Pancreas (tissue), 10 donors: ENCODE measurements at regions not wholly inside any gene's neighbourhood (a gene's known extent, or its start where the extent isn't known, plus 50 kb on each side); places are given as distances from the start of the nearest gene placed in this dataset.

ENCODE experiments used
- ATAC-seq, 4 donors: fragments of 200-7000 bp; cut with Tn5 transposase; one replicate each; pipeline versions ENCODE4 v1.8.0 to v1.9.1; 2020; ENCODE audit warnings: mild to moderate bottlenecking in 4 of 4, moderate library complexity in 4 of 4
- DNase-seq, 6 donors: peaks; one replicate each; pipeline ENCODE4 v3.0.0-alpha.2; 2020
- FAIRE-seq: peaks from 2 replicates; lab custom pipeline; 2012; peaks lifted over from hg19 to GRCh38; lab: Jason Lieb, UNC
- H3K27ac ChIP-seq, 4 donors: fragments of 200-600 bp; sonication (generic); 1 replicate in 3 of 4; 2 replicates in 1 of 4; pipeline versions ENCODE4 v1.5.0 to v1.8.0; 2020
- H3K27me3 ChIP-seq, 4 donors: fragments of 200-600 bp; one replicate each; pipeline ENCODE4 v1.8.0; 2021
- H3K36me3 ChIP-seq, 3 donors: fragments of 200-600 bp; sonication (generic) in 1 of 3; one replicate each; pipeline versions ENCODE4 v1.5.0 to v1.8.0; 2020 to 2021
- H3K4me1 ChIP-seq, 3 donors: fragments of 200-600 bp; one replicate each; pipeline ENCODE4 v1.8.0; 2021
- H3K4me3 ChIP-seq, 4 donors: fragments of 200-600 bp; sonication (generic) in 2 of 4; one replicate each; pipeline versions ENCODE4 v1.5.0 to v1.8.0; 2020 to 2021
- H3K9me3 ChIP-seq, 4 donors: fragments of 200-600 bp; one replicate each; pipeline ENCODE4 v1.8.0; 2021
- CTCF ChIP-seq, 4 donors: fragments of 200-600 bp; sonication (generic) in 3 of 4; IDR thresholded peaks; one replicate each; pipeline versions ENCODE4 v1.5.0 to v1.8.0; 2021; ENCODE audit warnings: antibody characterized with exemption in 4 of 4
- WGBS, 2 donors: extraction: QIAGEN DNeasy Blood & Tissue Kit; methylation state at CpG; one replicate each; pipeline ENCODE4 v1.1.7; 2013; 5-methylcytosine and 5-hydroxymethylcytosine counted together
- intact Hi-C, 3 donors: fragments of 100-400 bp; cut with DNase I; formaldehyde crosslinking; loops; one replicate each; pipeline versions ENCODE4 v1.11.1 to v1.14.2; 2022
- donor health status: healthy with polysubstance abuse.
- donor health status: DM: no; HTN: no; CAD: no; lungs with moderate emphysema.
- donor health status: DM: no; HTN: no; CAD: no.
- donor health status: control.
- donor health status: control.
- donor health status: Bipolar disorder and iron deficiency.
- donor health status: DM: yes; HTN: yes; CAD: no.
- donor health status: DM: no; HTN: no; CAD: no.
- donor health status: DM: no; HTN: no; CAD: no.
- donor health status: DM: yes; HTN: yes; CAD: no.

GRCh38 chr13:105368781-105369180, 1166.7 kb downstream of the EFNB2 start:
- H3K27me3 ChIP-seq: peaks cover 0 to 4% (median 0%) of the 10 kb centered on the region in 4 donors
- FAIRE-seq (no peak), DNase-seq (no peak), ATAC-seq (no peak)
- WGBS, 2 donors: 66 to 86% methylated on average over 4 of the region's 4 CpGs
- H3K36me3 ChIP-seq: no peaks in the 10 kb centered on the region
- no peak overlapping the region for H3K27ac ChIP-seq
- H3K4me3 ChIP-seq: no peak overlapping the region
- H3K9me3 ChIP-seq: no peaks in the 10 kb centered on the region
- intact Hi-C loops: no loop called here
- no peaks in the 10 kb centered on the region for H3K4me1 ChIP-seq
- no peak for TF ChIP-seq CTCF (IDR thresholded peaks at IDR 0.05)

- TF ChIP-seq CTCF (IDR thresholded peaks at IDR 0.05): no peak
- Histone ChIP-seq H3K4me3 (no peak overlapping the region), H3K4me1 (no peaks in the 10 kb centered on the region), H3K27me3 (peaks cover 0 to 4% (median 2%) of the 10 kb centered on the region in 4 donors), H3K36me3 (no peaks in the 10 kb centered on the region), H3K9me3 (no peaks in the 10 kb centered on the region), H3K27ac (no peak overlapping the region)
- DNase-seq (no peak), FAIRE-seq (no peak), ATAC-seq (no peak)
- WGBS, 2 donors: 46 to 63% methylated on average over 1 of the region's 1 CpG
- intact Hi-C loops: no loop called here
Measured at GRCh38 chr13:105365831-105366230, 1169.6 kb downstream of the EFNB2 start.

- Histone ChIP-seq H3K27me3 (peaks cover 0 to 4% (median 2%) of the 10 kb centered on the region in 4 donors), H3K4me3 (no peak overlapping the region), H3K27ac (no peak overlapping the region), H3K9me3 (no peaks in the 10 kb centered on the region), H3K4me1 (no peaks in the 10 kb centered on the region), H3K36me3 (no peaks in the 10 kb centered on the region)
- intact Hi-C loops: no loop called here
- FAIRE-seq (no peak), ATAC-seq (no peak), DNase-seq (no peak)
- no peak for TF ChIP-seq CTCF (IDR thresholded peaks at IDR 0.05)
- 66 to 70% methylated on average over 3 of the region's 3 CpGs for WGBS, 2 donors
Measured at GRCh38 chr13:105365021-105365550, 1170.4 kb downstream of the EFNB2 start.

- no peak for TF ChIP-seq CTCF (IDR thresholded peaks at IDR 0.05)
- no peak for FAIRE-seq
- 34 to 41% methylated on average over 3 of the region's 3 CpGs for WGBS, 2 donors
Measured at GRCh38 chr13:105364191-105364590, 1171.3 kb downstream of the EFNB2 start.

More at GRCh38 chr13:105364191-105364590, 1171.3 kb downstream of the EFNB2 start:
- no peak overlapping the region for H3K27ac ChIP-seq
- ATAC-seq (no peak), DNase-seq (no peak)
- intact Hi-C loops: no loop called here
- H3K36me3 ChIP-seq: no peaks in the 10 kb centered on the region
- H3K27me3 ChIP-seq: peaks cover 0 to 4% (median 2%) of the 10 kb centered on the region in 4 donors
- no peak overlapping the region for H3K4me3 ChIP-seq
- no peaks in the 10 kb centered on the region for H3K4me1 ChIP-seq
- no peaks in the 10 kb centered on the region for H3K9me3 ChIP-seq
